Neural cell (in vitro differentiated cells): ENCODE measurements at regions not wholly inside any gene's neighbourhood (a gene's known extent, or its start where the extent isn't known, plus 50 kb on each side); places are given as distances from the start of the nearest gene placed in this dataset.

Source experiments
- EP300 ChIP-seq: fragments of 450-650 bp; conservative IDR thresholded peaks from 2 replicates; pipeline ENCODE4 v1.6.1; 2014; ENCODE audit warnings: antibody characterized with exemption, mild to moderate bottlenecking, moderate library complexity; ENCODE audit not compliant: poor library complexity, severe bottlenecking
- EZH2 ChIP-seq: fragments of 200-600, 300-800 bp; shearing (Covaris generic), sonication (generic); IDR thresholded peaks from 2 replicates; pipeline ENCODE4 v1.6.1; 2014; ENCODE audit warnings: antibody characterized with exemption, low read length, borderline replicate concordance, mild to moderate bottlenecking; ENCODE audit not compliant: insufficient read depth, poor library complexity, severe bottlenecking
- POLR2AphosphoS5 ChIP-seq: IDR thresholded peaks from 2 replicates; pipeline ENCODE4 v1.6.1; 2012
- RAD21 ChIP-seq: fragments of 450-650 bp; conservative IDR thresholded peaks from 2 replicates; pipeline ENCODE4 v1.6.1; 2014; ENCODE audit warnings: antibody characterized with exemption, mild to moderate bottlenecking, moderate library complexity
- TAF1 ChIP-seq: IDR thresholded peaks from 2 replicates; pipeline ENCODE4 v1.6.1; 2012; ENCODE audit warnings: low read depth
- TF ChIP-seq, protein P1 (sequence below): fragments of 450-650 bp; IDR thresholded peaks from 2 replicates; pipeline ENCODE4 v1.5.1; 2014; ENCODE audit warnings: antibody characterized with exemption, mild to moderate bottlenecking, moderate library complexity; ENCODE audit not compliant: poor library complexity, severe bottlenecking
- TF ChIP-seq, protein P2 (sequence below): IDR thresholded peaks from 2 replicates; pipeline ENCODE4 v1.6.1; 2012; ENCODE audit warnings: borderline replicate concordance

DNA sequence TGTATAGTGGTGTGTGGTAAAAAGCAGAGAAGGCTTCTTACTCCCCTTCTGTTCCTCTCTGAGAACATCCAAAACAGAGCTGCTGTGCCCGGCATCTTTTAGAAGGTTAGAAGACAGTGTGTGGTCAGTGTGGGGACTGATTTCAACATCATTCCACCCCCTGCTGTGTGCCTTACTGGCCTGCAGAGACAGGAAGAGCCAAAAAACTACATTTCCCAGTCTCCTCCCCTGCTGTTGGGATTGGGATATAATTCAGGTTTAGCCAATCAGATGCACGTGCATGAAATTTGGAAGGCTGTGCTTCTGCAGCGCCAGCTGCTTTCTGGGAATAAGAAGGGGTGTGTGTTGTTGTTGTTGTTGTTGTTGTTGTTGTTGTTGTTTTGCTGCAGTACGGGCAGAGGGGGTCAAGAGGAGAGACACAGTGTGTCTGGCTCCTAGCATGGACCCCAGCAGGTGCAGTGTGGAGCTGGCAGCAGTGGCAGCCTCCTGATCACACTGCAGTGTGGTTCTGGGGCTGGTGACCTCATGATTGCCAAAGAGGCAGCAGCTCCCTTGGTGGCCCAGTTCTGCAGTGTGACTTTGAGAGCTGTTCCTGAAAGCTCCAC lies 74.7 kb downstream of the MRPL14 start:
- TF ChIP-seq, protein P1, sequence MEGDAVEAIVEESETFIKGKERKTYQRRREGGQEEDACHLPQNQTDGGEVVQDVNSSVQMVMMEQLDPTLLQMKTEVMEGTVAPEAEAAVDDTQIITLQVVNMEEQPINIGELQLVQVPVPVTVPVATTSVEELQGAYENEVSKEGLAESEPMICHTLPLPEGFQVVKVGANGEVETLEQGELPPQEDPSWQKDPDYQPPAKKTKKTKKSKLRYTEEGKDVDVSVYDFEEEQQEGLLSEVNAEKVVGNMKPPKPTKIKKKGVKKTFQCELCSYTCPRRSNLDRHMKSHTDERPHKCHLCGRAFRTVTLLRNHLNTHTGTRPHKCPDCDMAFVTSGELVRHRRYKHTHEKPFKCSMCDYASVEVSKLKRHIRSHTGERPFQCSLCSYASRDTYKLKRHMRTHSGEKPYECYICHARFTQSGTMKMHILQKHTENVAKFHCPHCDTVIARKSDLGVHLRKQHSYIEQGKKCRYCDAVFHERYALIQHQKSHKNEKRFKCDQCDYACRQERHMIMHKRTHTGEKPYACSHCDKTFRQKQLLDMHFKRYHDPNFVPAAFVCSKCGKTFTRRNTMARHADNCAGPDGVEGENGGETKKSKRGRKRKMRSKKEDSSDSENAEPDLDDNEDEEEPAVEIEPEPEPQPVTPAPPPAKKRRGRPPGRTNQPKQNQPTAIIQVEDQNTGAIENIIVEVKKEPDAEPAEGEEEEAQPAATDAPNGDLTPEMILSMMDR, result no peak
- TF ChIP-seq POLR2AphosphoS5 (no peak), EP300 (no peak), TAF1 (no peak), RAD21 (no peak), EZH2 (no peak)
- TF ChIP-seq, protein P2, sequence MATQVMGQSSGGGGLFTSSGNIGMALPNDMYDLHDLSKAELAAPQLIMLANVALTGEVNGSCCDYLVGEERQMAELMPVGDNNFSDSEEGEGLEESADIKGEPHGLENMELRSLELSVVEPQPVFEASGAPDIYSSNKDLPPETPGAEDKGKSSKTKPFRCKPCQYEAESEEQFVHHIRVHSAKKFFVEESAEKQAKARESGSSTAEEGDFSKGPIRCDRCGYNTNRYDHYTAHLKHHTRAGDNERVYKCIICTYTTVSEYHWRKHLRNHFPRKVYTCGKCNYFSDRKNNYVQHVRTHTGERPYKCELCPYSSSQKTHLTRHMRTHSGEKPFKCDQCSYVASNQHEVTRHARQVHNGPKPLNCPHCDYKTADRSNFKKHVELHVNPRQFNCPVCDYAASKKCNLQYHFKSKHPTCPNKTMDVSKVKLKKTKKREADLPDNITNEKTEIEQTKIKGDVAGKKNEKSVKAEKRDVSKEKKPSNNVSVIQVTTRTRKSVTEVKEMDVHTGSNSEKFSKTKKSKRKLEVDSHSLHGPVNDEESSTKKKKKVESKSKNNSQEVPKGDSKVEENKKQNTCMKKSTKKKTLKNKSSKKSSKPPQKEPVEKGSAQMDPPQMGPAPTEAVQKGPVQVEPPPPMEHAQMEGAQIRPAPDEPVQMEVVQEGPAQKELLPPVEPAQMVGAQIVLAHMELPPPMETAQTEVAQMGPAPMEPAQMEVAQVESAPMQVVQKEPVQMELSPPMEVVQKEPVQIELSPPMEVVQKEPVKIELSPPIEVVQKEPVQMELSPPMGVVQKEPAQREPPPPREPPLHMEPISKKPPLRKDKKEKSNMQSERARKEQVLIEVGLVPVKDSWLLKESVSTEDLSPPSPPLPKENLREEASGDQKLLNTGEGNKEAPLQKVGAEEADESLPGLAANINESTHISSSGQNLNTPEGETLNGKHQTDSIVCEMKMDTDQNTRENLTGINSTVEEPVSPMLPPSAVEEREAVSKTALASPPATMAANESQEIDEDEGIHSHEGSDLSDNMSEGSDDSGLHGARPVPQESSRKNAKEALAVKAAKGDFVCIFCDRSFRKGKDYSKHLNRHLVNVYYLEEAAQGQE, result no peak
